ENCODE measurements at regions not wholly inside any gene's neighbourhood (a gene's known extent, or its start where the extent isn't known, plus 50 kb on each side); places are given as distances from the start of the nearest gene placed in this dataset.

GRCh38 chr20:59411589-59411988, 111.2 kb downstream of the EDN3 start:
- Histone ChIP-seq H3K27ac (ENCODE audit: extremely low read depth, low read depth, low read length) (no peak overlapping the region), H4K20me1 (replicated peaks; ENCODE audit: control insufficient read depth, insufficient read depth, low read length) (no peaks in the 10 kb centered on the region; the same call in 1 of the 2 replicates), H3K79me2 (ENCODE audit: control insufficient read depth, insufficient read depth, low read length) (no peaks in the 10 kb centered on the region), H3K9me1 (ENCODE audit: control insufficient read depth, insufficient read depth, low read length) (no peaks in the 10 kb centered on the region), H3K27me3 (ENCODE audit: control insufficient read depth in 2 of 2, insufficient read depth in 2 of 2, low read length in 2 of 2) (peaks cover 5 to 38% of the 10 kb centered on the region in 2 experiments; a peak in 3 of 5 replicates), H3K4me1 (replicated peaks in 1 of 2; ENCODE audit: control insufficient read depth in 2 of 2, insufficient read depth in 2 of 2, low read length in 2 of 2) (no peaks in the 10 kb centered on the region), H3K9me3 (replicated peaks; ENCODE audit: control insufficient read depth, insufficient read depth, low read depth, low read length) (no peaks in the 10 kb centered on the region), H2AFZ (ENCODE audit: low read depth, low read length) (no peak overlapping the region), H3K4me2 (ENCODE audit: insufficient read depth, low read length) (no peak overlapping the region), H3K9ac (ENCODE audit: insufficient read depth in 1 of 2, low read depth in 2 of 2, low read length in 2 of 2) (no peak overlapping the region), H3K4me3 (no peak overlapping the region), H3K36me3 (ENCODE audit: control insufficient read depth, insufficient read depth, low read length) (no peaks in the 10 kb centered on the region)
- POLR2A ChIA-PET = no interaction called here
- TF ChIP-seq RBM25 (IDR thresholded peaks at IDR 0.05; ENCODE audit: low read depth, low read length, severe bottlenecking) = no peak
- TF ChIP-seq MCM2 (IDR thresholded peaks at IDR 0.05; ENCODE audit: low read depth) = no peak
- TF ChIP-seq, protein P1, sequence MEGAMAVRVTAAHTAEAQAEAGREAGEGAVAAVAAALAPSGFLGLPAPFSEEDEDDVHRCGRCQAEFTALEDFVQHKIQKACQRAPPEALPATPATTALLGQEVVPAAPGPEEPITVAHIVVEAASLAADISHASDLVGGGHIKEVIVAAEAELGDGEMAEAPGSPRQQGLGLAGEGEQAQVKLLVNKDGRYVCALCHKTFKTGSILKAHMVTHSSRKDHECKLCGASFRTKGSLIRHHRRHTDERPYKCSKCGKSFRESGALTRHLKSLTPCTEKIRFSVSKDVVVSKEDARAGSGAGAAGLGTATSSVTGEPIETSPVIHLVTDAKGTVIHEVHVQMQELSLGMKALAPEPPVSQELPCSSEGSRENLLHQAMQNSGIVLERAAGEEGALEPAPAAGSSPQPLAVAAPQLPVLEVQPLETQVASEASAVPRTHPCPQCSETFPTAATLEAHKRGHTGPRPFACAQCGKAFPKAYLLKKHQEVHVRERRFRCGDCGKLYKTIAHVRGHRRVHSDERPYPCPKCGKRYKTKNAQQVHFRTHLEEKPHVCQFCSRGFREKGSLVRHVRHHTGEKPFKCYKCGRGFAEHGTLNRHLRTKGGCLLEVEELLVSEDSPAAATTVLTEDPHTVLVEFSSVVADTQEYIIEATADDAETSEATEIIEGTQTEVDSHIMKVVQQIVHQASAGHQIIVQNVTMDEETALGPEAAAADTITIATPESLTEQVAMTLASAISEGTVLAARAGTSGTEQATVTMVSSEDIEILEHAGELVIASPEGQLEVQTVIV (CRISPR knock-in tag; IDR thresholded peaks at IDR 0.05; ENCODE audit: borderline replicate concordance) = no peak
- TF ChIP-seq XRCC3 (IDR thresholded peaks at IDR 0.05) = no peak
- no peak for TF ChIP-seq REST (IDR thresholded peaks at IDR 0.05; ENCODE audit: borderline replicate concordance)
- no peak for TF ChIP-seq REST (CRISPR knock-in tag; IDR thresholded peaks at IDR 0.05; ENCODE audit: low read depth)
- no peak for DNase-seq (ENCODE audit: extremely low read depth in 1 of 4, low spot score in 3 of 4)
- intact Hi-C loops (cut with micrococcal nuclease) (no loop called here), in situ Hi-C loops (cut with MboI) (loop anchor here (5.0 to 10.0 kb wide), 2 partner anchors 327 to 544 kb away; no protein-coding TSS in a partner anchor)
- FAIRE-seq = no peak
- no peak for ATAC-seq
- CTCF ChIA-PET (ENCODE audit: low intra/inter-chr PET ratio) = no interaction called here
- no TSS peak for BruUV-seq (replicated peaks)
- WGBS (ENCODE audit: insufficient coverage, low coverage, missing lambda C conversion rate) = 0% methylated on average over 6 of the region's 7 CpGs

Data from K562 (cell line).